ENCODE measurements at regions not wholly inside any gene's neighbourhood (a gene's known extent, or its start where the extent isn't known, plus 50 kb on each side); places are given as distances from the start of the nearest gene placed in this dataset.

DNA sequence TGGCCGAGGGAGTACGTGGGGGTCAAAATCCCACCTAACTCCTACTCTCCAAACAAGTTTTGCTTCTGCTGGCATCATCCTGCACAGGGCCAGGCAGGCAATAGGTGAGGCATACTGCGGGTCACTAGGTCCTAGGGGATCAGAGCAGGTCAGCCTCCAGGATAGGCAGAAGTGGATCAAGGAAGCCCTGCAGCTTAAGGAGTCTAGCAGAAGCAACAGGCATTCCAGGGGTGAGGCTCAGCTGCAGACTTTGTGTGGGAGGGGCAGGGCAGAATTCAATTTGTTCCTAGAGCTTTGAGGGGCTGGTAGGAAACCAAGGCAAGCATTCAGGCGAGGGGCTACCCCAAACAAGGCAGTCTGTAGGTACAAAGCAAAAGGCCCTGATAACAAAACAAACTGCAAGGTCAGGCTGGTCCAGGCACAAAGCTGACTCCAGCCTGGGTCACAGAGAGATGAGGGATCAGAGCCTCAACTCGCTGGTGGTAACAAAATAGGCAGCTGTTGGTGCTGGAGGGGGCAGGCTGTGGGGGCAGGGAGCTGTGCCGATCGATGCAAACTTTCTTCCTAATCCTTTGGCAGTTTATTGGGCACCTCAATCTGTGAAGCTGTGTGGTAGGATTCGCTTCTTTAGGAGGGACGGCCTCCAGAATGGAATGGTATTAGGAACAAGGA is 80.2 kb upstream of the CALM2 start:
- no peaks in the 10 kb centered on the region for H3K36me3 ChIP-seq
- ATAC-seq (ENCODE audit: insufficient number of reproducible peaks, low FRiP score, low read depth) (no peak), DNase-seq (ENCODE audit: low spot score) (no peak)
- TF ChIP-seq, protein P1, sequence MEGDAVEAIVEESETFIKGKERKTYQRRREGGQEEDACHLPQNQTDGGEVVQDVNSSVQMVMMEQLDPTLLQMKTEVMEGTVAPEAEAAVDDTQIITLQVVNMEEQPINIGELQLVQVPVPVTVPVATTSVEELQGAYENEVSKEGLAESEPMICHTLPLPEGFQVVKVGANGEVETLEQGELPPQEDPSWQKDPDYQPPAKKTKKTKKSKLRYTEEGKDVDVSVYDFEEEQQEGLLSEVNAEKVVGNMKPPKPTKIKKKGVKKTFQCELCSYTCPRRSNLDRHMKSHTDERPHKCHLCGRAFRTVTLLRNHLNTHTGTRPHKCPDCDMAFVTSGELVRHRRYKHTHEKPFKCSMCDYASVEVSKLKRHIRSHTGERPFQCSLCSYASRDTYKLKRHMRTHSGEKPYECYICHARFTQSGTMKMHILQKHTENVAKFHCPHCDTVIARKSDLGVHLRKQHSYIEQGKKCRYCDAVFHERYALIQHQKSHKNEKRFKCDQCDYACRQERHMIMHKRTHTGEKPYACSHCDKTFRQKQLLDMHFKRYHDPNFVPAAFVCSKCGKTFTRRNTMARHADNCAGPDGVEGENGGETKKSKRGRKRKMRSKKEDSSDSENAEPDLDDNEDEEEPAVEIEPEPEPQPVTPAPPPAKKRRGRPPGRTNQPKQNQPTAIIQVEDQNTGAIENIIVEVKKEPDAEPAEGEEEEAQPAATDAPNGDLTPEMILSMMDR (IDR thresholded peaks at IDR 0.05): no peak
- no peak overlapping the region for H3K27ac ChIP-seq
- no peak overlapping the region for H3K4me3 ChIP-seq
- H3K27me3 ChIP-seq (replicated peaks; ENCODE audit: insufficient read depth): no peaks in the 10 kb centered on the region
- H3K9me3 ChIP-seq: no peaks in the 10 kb centered on the region
- no peaks in the 10 kb centered on the region for H3K4me1 ChIP-seq (ENCODE audit: control insufficient read depth in 1 of 2, low read depth in 2 of 2)

DNA sequence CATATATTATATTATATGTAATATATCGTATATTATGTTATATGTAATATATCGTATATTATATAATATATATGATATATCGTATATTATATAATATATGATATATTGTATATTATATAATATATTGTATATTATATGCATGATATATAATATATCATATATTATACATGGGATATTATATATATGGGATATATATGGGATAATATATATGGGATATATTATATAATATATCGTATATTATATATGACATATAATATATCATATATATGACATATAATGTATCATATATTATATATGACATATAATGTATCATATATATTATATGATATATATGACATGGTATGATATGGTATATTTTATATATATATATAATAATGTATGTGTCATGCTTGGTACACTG is 79.5 kb upstream of the CALM2 start:
- Histone ChIP-seq H3K27me3 (replicated peaks; ENCODE audit: insufficient read depth) (no peaks in the 10 kb centered on the region), H3K36me3 (no peaks in the 10 kb centered on the region), H3K4me1 (ENCODE audit: control insufficient read depth in 1 of 2, low read depth in 2 of 2) (no peaks in the 10 kb centered on the region), H3K9me3 (no peaks in the 10 kb centered on the region), H3K4me3 (no peak overlapping the region), H3K27ac (no peak overlapping the region)
- TF ChIP-seq, protein P1 (IDR thresholded peaks at IDR 0.05): no peak
- no peak for ATAC-seq (ENCODE audit: insufficient number of reproducible peaks, low FRiP score, low read depth)
- DNase-seq (ENCODE audit: low spot score): no peak

GRCh38 chr2:47254464-47254863 is 78.2 kb upstream of the CALM2 start:
- no peaks in the 10 kb centered on the region for H3K36me3 ChIP-seq
- H3K9me3 ChIP-seq: no peaks in the 10 kb centered on the region
- no peak for DNase-seq (ENCODE audit: low spot score)
- no peak overlapping the region for H3K4me3 ChIP-seq
- H3K27ac ChIP-seq: no peak overlapping the region
- ATAC-seq (ENCODE audit: insufficient number of reproducible peaks, low FRiP score, low read depth): no peak
- no peaks in the 10 kb centered on the region for H3K4me1 ChIP-seq (ENCODE audit: control insufficient read depth in 1 of 2, low read depth in 2 of 2)
- H3K27me3 ChIP-seq (replicated peaks; ENCODE audit: insufficient read depth): no peaks in the 10 kb centered on the region
- TF ChIP-seq, protein P1 (IDR thresholded peaks at IDR 0.05): no peak

DNA sequence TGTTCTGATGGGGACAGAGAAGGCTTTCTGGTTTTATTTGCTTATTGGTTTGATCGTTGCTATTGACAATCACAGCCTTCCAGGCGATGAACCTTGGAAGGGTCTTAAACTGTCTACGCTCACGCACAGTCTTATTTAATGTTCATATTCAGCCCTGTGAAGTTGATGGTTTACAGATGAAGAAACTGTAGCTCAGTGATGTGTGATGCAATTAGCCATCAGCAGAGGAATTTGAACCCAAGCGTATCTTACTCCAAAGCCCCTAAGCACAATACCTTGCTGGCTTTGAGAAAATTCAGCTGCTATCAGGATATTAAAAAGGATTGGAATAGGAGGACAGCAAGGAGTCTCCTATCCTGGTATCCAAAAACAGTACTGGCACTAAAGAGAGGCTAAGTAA is 77.1 kb upstream of the CALM2 start:
- Histone ChIP-seq H3K4me3 (no peak overlapping the region), H3K9me3 (no peaks in the 10 kb centered on the region), H3K27ac (no peak overlapping the region), H3K27me3 (replicated peaks; ENCODE audit: insufficient read depth) (no peaks in the 10 kb centered on the region), H3K36me3 (no peaks in the 10 kb centered on the region), H3K4me1 (ENCODE audit: control insufficient read depth in 1 of 2, low read depth in 2 of 2) (no peaks in the 10 kb centered on the region)
- no peak for DNase-seq (ENCODE audit: low spot score)
- no peak for ATAC-seq (ENCODE audit: insufficient number of reproducible peaks, low FRiP score, low read depth)
- TF ChIP-seq, protein P1 (IDR thresholded peaks at IDR 0.05): no peak

DNA sequence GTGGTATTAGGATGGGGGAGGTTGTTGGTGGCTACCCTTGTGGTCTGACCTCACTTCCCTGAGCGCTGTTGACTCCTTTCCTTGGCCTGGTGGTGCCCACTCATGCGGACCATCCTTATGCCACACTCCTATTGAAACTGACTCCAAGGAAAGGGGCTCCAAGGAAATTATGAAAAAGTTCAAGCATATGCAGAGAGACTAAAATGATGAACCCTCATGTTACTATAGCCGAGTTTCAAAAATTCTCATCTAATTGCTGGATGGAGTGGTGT is 75.0 kb upstream of the CALM2 start:
- Histone ChIP-seq H3K9me3 (no peaks in the 10 kb centered on the region), H3K4me1 (ENCODE audit: control insufficient read depth in 1 of 2, low read depth in 2 of 2) (no peaks in the 10 kb centered on the region), H3K27me3 (replicated peaks; ENCODE audit: insufficient read depth) (no peaks in the 10 kb centered on the region), H3K4me3 (no peak overlapping the region), H3K27ac (no peak overlapping the region), H3K36me3 (no peaks in the 10 kb centered on the region)
- DNase-seq (ENCODE audit: low spot score) (no peak), ATAC-seq (ENCODE audit: insufficient number of reproducible peaks, low FRiP score, low read depth) (no peak)
- TF ChIP-seq, protein P1 (IDR thresholded peaks at IDR 0.05): no peak
